Thyroid gland (tissue), 4 donors: ENCODE measurements at regions not wholly inside any gene's neighbourhood (a gene's known extent, or its start where the extent isn't known, plus 50 kb on each side); places are given as distances from the start of the nearest gene placed in this dataset.

ENCODE experiments used
- POLR2A ChIP-seq, 2 donors: fragments of 450-650 bp; IDR thresholded peaks; one replicate each; pipeline ENCODE4 v1.6.1; 2017; ENCODE audit warnings: antibody characterized with exemption in 2 of 2, mild to moderate bottlenecking in 2 of 2, moderate library complexity in 1 of 2
- TF ChIP-seq, protein P1 (sequence below), 6 experiments: fragments of 200-600 bp in 3 of 6; fragments of 450-650 bp in 3 of 6; sonication (generic) in 3 of 6; IDR thresholded peaks; one replicate each; pipeline ENCODE4 v1.5.1; 2016 to 2019; ENCODE audit warnings: antibody characterized with exemption in 6 of 6, mild to moderate bottlenecking in 2 of 6, inconsistent platforms in 1 of 6, moderate library complexity in 1 of 6

DNA sequence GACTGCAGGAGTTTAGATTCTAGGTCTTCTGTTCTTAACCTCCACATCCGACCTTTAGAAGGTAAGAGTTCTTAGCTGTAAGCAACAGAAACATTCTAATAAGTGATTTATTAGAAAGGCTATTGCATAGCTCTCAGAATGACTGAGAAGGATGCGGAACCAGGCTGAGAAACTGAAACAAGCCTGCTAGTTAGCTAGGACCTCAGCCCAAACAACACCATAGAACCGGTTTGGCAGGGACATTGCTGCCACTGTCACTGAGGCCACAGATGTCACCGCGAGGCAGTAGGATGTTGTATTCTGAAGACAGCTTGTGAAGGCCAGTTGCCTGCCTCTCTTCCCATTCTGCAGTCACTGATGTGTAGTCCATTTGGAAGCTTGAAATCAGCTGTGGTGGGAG, 160.0 kb upstream of the ARX start:
- TF ChIP-seq, protein P1, sequence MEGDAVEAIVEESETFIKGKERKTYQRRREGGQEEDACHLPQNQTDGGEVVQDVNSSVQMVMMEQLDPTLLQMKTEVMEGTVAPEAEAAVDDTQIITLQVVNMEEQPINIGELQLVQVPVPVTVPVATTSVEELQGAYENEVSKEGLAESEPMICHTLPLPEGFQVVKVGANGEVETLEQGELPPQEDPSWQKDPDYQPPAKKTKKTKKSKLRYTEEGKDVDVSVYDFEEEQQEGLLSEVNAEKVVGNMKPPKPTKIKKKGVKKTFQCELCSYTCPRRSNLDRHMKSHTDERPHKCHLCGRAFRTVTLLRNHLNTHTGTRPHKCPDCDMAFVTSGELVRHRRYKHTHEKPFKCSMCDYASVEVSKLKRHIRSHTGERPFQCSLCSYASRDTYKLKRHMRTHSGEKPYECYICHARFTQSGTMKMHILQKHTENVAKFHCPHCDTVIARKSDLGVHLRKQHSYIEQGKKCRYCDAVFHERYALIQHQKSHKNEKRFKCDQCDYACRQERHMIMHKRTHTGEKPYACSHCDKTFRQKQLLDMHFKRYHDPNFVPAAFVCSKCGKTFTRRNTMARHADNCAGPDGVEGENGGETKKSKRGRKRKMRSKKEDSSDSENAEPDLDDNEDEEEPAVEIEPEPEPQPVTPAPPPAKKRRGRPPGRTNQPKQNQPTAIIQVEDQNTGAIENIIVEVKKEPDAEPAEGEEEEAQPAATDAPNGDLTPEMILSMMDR (IDR thresholded peaks at IDR 0.05), result no peak
- TF ChIP-seq POLR2A (IDR thresholded peaks at IDR 0.05), result no peak
